A549 (cell line): ENCODE measurements at regions not wholly inside any gene's neighbourhood (a gene's known extent, or its start where the extent isn't known, plus 50 kb on each side); places are given as distances from the start of the nearest gene placed in this dataset.

ENCODE experiments used
- ATAC-seq, 2 experiments: fragments of 200-7000 bp in 1 of 2; fragments of >200 bp in 1 of 2; cut with Nextera tagmentation in 1 of 2; cut with Tn5 transposase in 1 of 2; 3 replicates each; pipeline versions ENCODE4 v1.8.0 to v1.9.1; 2018 to 2020; ENCODE audit warnings: mild to moderate bottlenecking in 1 of 2, moderate library complexity in 1 of 2
- CTCF ChIA-PET: fragments of 300-600 bp; sonication (Branson Sonifier 250); formaldehyde crosslinking; extraction: SDS; loops from one replicate; lab custom pipeline; 2021; ENCODE audit warnings: antibody characterized with exemption, inconsistent platforms; lab: Yijun Ruan, JAX
- POLR2A ChIA-PET: fragments of 350-600 bp; formaldehyde crosslinking; extraction: SDS; loops from one replicate; lab custom pipeline; 2021; ENCODE audit warnings: antibody characterized with exemption, inconsistent platforms; lab: Yijun Ruan, JAX
- DNase-seq, 2 experiments: peaks; one replicate each; pipeline versions ENCODE4 v3.0.0 to v3.0.0-alpha.2; 2011 to 2016; ENCODE audit warnings: low read depth in 1 of 2, low spot score in 1 of 2
- FAIRE-seq: peaks from 2 replicates; lab custom pipeline; 2011; peaks lifted over from hg19 to GRCh38; lab: Jason Lieb, UNC
- H3K27ac ChIP-seq, 2 experiments: fragments of >200 bp; sonication (Bioruptor Twin); formaldehyde crosslinking; 3 replicates each; pipeline ENCODE4 v1.5.1; 2016 to 2017
- H3K4me1 ChIP-seq: fragments of >200 bp; sonication (Bioruptor Twin); formaldehyde crosslinking; 3 replicates; pipeline ENCODE4 v1.6.1; 2016
- H3K4me2 ChIP-seq: fragments of >200 bp; sonication (Bioruptor Twin); formaldehyde crosslinking; 3 replicates; pipeline ENCODE4 v1.6.1; 2016
- H3K4me3 ChIP-seq: fragments of >200 bp; sonication (Bioruptor Twin); formaldehyde crosslinking; 3 replicates; pipeline ENCODE4 v1.5.1; 2016
- H3K9me3 ChIP-seq: fragments of >200 bp; sonication (Bioruptor Twin); formaldehyde crosslinking; 3 replicates; pipeline ENCODE4 v1.6.1; 2016
- CHD4 ChIP-seq: fragments of 200-600 bp; sonication (generic); IDR thresholded peaks from 2 replicates; pipeline ENCODE4 v1.6.1; 2016; ENCODE audit warnings: antibody characterized with exemption, mild to moderate bottlenecking, borderline replicate concordance
- EHF ChIP-seq: fragments of 250-450 bp; sonication (Bioruptor Pico); IDR thresholded peaks from 2 replicates; pipeline ENCODE4 v1.5.0; 2020; ENCODE audit warnings: mild to moderate bottlenecking
- ELK1 ChIP-seq: fragments of 150-350 bp; IDR thresholded peaks from 2 replicates; pipeline ENCODE4 v1.6.1; 2014; ENCODE audit warnings: low read depth, mild to moderate bottlenecking, low read length
- ESRRA ChIP-seq: fragments of 150-350 bp; IDR thresholded peaks from 2 replicates; pipeline ENCODE4 v1.6.1; 2014; ENCODE audit warnings: mild to moderate bottlenecking, low read length, borderline replicate concordance
- FOSL2 ChIP-seq, 2 experiments: fragments of 450-650 bp in 1 of 2; fragments of >200 bp in 1 of 2; sonication (Bioruptor Twin) in 1 of 2; formaldehyde crosslinking; IDR thresholded peaks; 2 replicates each; pipeline versions ENCODE4 v1.5.0 to v1.6.1; 2016 to 2020; ENCODE audit warnings: mild to moderate bottlenecking in 1 of 2, moderate library complexity in 1 of 2
- FOXS1 ChIP-seq: fragments of 250-450 bp; sonication (Bioruptor Pico); IDR thresholded peaks from 2 replicates; pipeline ENCODE4 v1.5.0; 2020; ENCODE audit warnings: mild to moderate bottlenecking, moderate library complexity
- GATA3 ChIP-seq: IDR thresholded peaks from 2 replicates; pipeline ENCODE4 v1.6.1; 2012; ENCODE audit warnings: borderline replicate concordance
- HDAC2 ChIP-seq: fragments of 200-600 bp; sonication (generic); IDR thresholded peaks from 2 replicates; pipeline ENCODE4 v1.6.1; 2016
- HEYL ChIP-seq: fragments of 250-450 bp; sonication (Bioruptor Pico); IDR thresholded peaks from 2 replicates; pipeline ENCODE4 v1.8.0; 2021; ENCODE audit warnings: mild to moderate bottlenecking, moderate library complexity
- HMGXB4 ChIP-seq: fragments of 250-450 bp; sonication (Bioruptor Pico); IDR thresholded peaks from 2 replicates; pipeline ENCODE4 v1.5.0; 2021; ENCODE audit warnings: mild to moderate bottlenecking, moderate library complexity, borderline replicate concordance
- HOXA7 ChIP-seq: fragments of 250-450 bp; sonication (Bioruptor Pico); IDR thresholded peaks from 2 replicates; pipeline ENCODE4 v1.5.0; 2020; ENCODE audit warnings: mild to moderate bottlenecking, moderate library complexity
- HOXB13 ChIP-seq: fragments of 250-450 bp; sonication (Bioruptor Pico); IDR thresholded peaks from 2 replicates; pipeline ENCODE4 v1.5.0; 2020; ENCODE audit warnings: low read depth, mild to moderate bottlenecking, moderate library complexity
- HOXB5 ChIP-seq: fragments of 250-450 bp; sonication (Bioruptor Pico); IDR thresholded peaks from 2 replicates; pipeline ENCODE4 v1.5.0; 2020; ENCODE audit warnings: mild to moderate bottlenecking, moderate library complexity
- KDM5A ChIP-seq: fragments of 200-600 bp; sonication (generic); IDR thresholded peaks from 2 replicates; pipeline ENCODE4 v1.6.1; 2016; ENCODE audit warnings: antibody characterized with exemption, mild to moderate bottlenecking
- MAZ ChIP-seq: fragments of 150-350 bp; IDR thresholded peaks from 2 replicates; pipeline ENCODE4 v1.6.1; 2014; ENCODE audit warnings: antibody characterized with exemption, low read depth, low read length, borderline replicate concordance
- PBX3 ChIP-seq: IDR thresholded peaks from 2 replicates; pipeline ENCODE4 v1.6.1; 2012
- POLR2AphosphoS2 ChIP-seq: conservative IDR thresholded peaks from 2 replicates; pipeline ENCODE4 v1.6.1; 2012; ENCODE audit warnings: low read length, improper control_type of control experiment, inconsistent platforms
- RAD21 ChIP-seq, 2 experiments: fragments of >200 bp in 1 of 2; sonication (Bioruptor Twin) in 1 of 2; formaldehyde crosslinking in 1 of 2; IDR thresholded peaks in 1 of 2; conservative IDR thresholded peaks in 1 of 2; 2 replicates in 1 of 2; 3 replicates in 1 of 2; pipeline ENCODE4 v1.6.1; 2012 to 2018; ENCODE audit warnings: inconsistent platforms in 1 of 2
- RARB ChIP-seq: fragments of 250-450 bp; sonication (Bioruptor Pico); IDR thresholded peaks from 2 replicates; pipeline ENCODE4 v1.8.0; 2021; ENCODE audit warnings: mild to moderate bottlenecking, moderate library complexity
- RFX5 ChIP-seq: fragments of 450-650 bp; IDR thresholded peaks from 2 replicates; pipeline ENCODE4 v1.7.1; 2014; ENCODE audit warnings: antibody characterized with exemption, mild to moderate bottlenecking, moderate library complexity
- RNF2 ChIP-seq: fragments of 200-600 bp; sonication (generic); IDR thresholded peaks from 2 replicates; pipeline ENCODE4 v1.6.1; 2016; ENCODE audit warnings: low read depth, mild to moderate bottlenecking, antibody characterized with exemption, moderate library complexity, borderline replicate concordance
- SREBF2 ChIP-seq: fragments of 450-650 bp; IDR thresholded peaks from 2 replicates; pipeline ENCODE4 v1.6.1; 2014; ENCODE audit warnings: mild to moderate bottlenecking, moderate library complexity
- USF2 ChIP-seq: fragments of 450-650 bp; IDR thresholded peaks from 2 replicates; pipeline ENCODE4 v1.6.1; 2014; ENCODE audit warnings: antibody characterized with exemption
- WGBS: methylation state at CpG from one replicate; pipeline ENCODE4 v1.1.6; 2017; ENCODE audit errors: missing lambda C conversion rate; 5-methylcytosine and 5-hydroxymethylcytosine counted together

GRCh38 chr1:170370087-170370486 is 161.9 kb upstream of the GORAB start:
- 7% methylated on average over 9 of the region's 9 CpGs for WGBS
- FAIRE-seq (no peak), ATAC-seq (no peak), DNase-seq (no peak)
- Histone ChIP-seq H3K4me1 (no peaks in the 10 kb centered on the region), H3K4me2 (no peak overlapping the region), H3K27ac (no peak overlapping the region), H3K4me3 (no peak overlapping the region), H3K9me3 (no peaks in the 10 kb centered on the region)
- no peak for TF ChIP-seq GATA3
- no peak for TF ChIP-seq HEYL (CRISPR knock-in tag)
- no peak for TF ChIP-seq RARB (CRISPR knock-in tag)
- no peak for TF ChIP-seq RAD21 (conservative IDR thresholded peaks at IDR 0.05 in 1 of 2, IDR thresholded peaks at IDR 0.05 in 1 of 2)
- TF ChIP-seq FOXS1 = no peak
- TF ChIP-seq EHF (CRISPR knock-in tag) = no peak
- TF ChIP-seq HOXA7 (CRISPR knock-in tag) = no peak
- no peak for TF ChIP-seq KDM5A
- TF ChIP-seq ESRRA = no peak
- no peak for TF ChIP-seq RNF2
- no peak for TF ChIP-seq HMGXB4 (CRISPR knock-in tag)
- POLR2A ChIA-PET = no interaction called here
- CTCF ChIA-PET = interaction anchor here (1.0 kb wide), 1 partner anchor 10 kb away, joined by 3 read pairs; no protein-coding TSS in a partner anchor

GRCh38 chr1:170375082-170375723 is 156.8 kb upstream of the GORAB start:
- POLR2A ChIA-PET = no interaction called here
- TF ChIP-seq RARB (CRISPR knock-in tag) (no peak), PBX3 (no peak), HOXB5 (CRISPR knock-in tag) (no peak), HOXA7 (CRISPR knock-in tag) (no peak), POLR2AphosphoS2 (no peak), HDAC2 (no peak), RFX5 (no peak), HEYL (CRISPR knock-in tag) (no peak), HOXB13 (CRISPR knock-in tag) (no peak), FOXS1 (no peak), SREBF2 (no peak), USF2 (no peak), MAZ (no peak), CHD4 (no peak), ELK1 (no peak), FOSL2 (IDR thresholded peaks at IDR 0.05) (no peak), FOSL2 (CRISPR knock-in tag; IDR thresholded peaks at IDR 0.05) (no peak)
- WGBS = 5% methylated on average over 3 of the region's 3 CpGs
- FAIRE-seq (no peak), ATAC-seq (no peak), DNase-seq (no peak)
- Histone ChIP-seq H3K4me1 (no peaks in the 10 kb centered on the region), H3K4me2 (no peak overlapping the region), H3K4me3 (no peak overlapping the region), H3K27ac (no peak overlapping the region), H3K9me3 (no peaks in the 10 kb centered on the region)
- CTCF ChIA-PET = no interaction called here
